Smooth muscle cell (in vitro differentiated cells): ENCODE measurements at regions not wholly inside any gene's neighbourhood (a gene's known extent, or its start where the extent isn't known, plus 50 kb on each side); places are given as distances from the start of the nearest gene placed in this dataset.

Experiments
- DNase-seq: peaks from one replicate; lab custom pipeline; 2025; ENCODE audit not compliant: unreplicated experiment; lab: John Stamatoyannopoulos, UW
- H2AFZ ChIP-seq: fragments of 200-600 bp; sonication (generic); 2 replicates; pipeline ENCODE4 v1.6.0; 2016; ENCODE audit warnings: antibody characterized with exemption, low read depth, mild to moderate bottlenecking
- H3F3A ChIP-seq: fragments of 200-600 bp; sonication (generic); 2 replicates; pipeline ENCODE4 v1.6.0; 2017; ENCODE audit warnings: antibody characterized with exemption, low read depth
- H3K27ac ChIP-seq: fragments of 200-600 bp; sonication (generic); 2 replicates; pipeline ENCODE4 v1.5.1; 2016; ENCODE audit warnings: low read depth, mild to moderate bottlenecking
- H3K27me3 ChIP-seq: fragments of 200-600 bp; sonication (generic); 2 replicates; pipeline ENCODE4 v1.6.1; 2016; ENCODE audit warnings: low read depth, mild to moderate bottlenecking
- H3K36me3 ChIP-seq: fragments of 200-600 bp; sonication (generic); 2 replicates; pipeline ENCODE4 v1.5.1; 2016; ENCODE audit warnings: low read depth
- H3K4me1 ChIP-seq: fragments of 200-600 bp; sonication (generic); 2 replicates; pipeline ENCODE4 v1.5.1; 2016; ENCODE audit warnings: low read depth
- H3K4me2 ChIP-seq: fragments of 200-600 bp; sonication (generic); 2 replicates; pipeline ENCODE4 v1.6.0; 2016; ENCODE audit warnings: mild to moderate bottlenecking
- H3K4me3 ChIP-seq: fragments of 200-600 bp; sonication (generic); 2 replicates; pipeline ENCODE4 v1.5.1; 2016; ENCODE audit warnings: mild to moderate bottlenecking
- H3K79me2 ChIP-seq: fragments of 200-600 bp; sonication (generic); 2 replicates; pipeline ENCODE4 v1.6.0; 2016; ENCODE audit warnings: low read depth, mild to moderate bottlenecking
- H3K9ac ChIP-seq: fragments of 200-600 bp; sonication (generic); 2 replicates; pipeline ENCODE4 v1.6.0; 2016; ENCODE audit warnings: low read depth
- H3K9me3 ChIP-seq: fragments of 200-600 bp; sonication (generic); replicated peaks from 2 replicates; pipeline ENCODE4 v1.5.1; 2016; ENCODE audit warnings: low read depth
- H4K20me1 ChIP-seq: fragments of 200-600 bp; sonication (generic); 2 replicates; pipeline ENCODE4 v1.6.0; 2016; ENCODE audit warnings: low read depth
- CTCF ChIP-seq: fragments of 200-600 bp; sonication (generic); IDR thresholded peaks from 2 replicates; pipeline ENCODE4 v1.5.1; 2017; ENCODE audit warnings: borderline replicate concordance, mild to moderate bottlenecking, antibody characterized with exemption; ENCODE audit not compliant: insufficient read depth, poor library complexity, severe bottlenecking
- WGBS: methylation state at CpG from one replicate; pipeline ENCODE4 v1.1.7; 2016; ENCODE audit warnings: low lambda C conversion rate; 5-methylcytosine and 5-hydroxymethylcytosine counted together

GRCh38 chr11:103699656-103700055 lies 336.8 kb upstream of the DDI1 start:
- Histone ChIP-seq H3K4me3 (no peak overlapping the region), H3K4me1 (peaks cover 7% of the 10 kb centered on the region), H3K36me3 (no peaks in the 10 kb centered on the region), H4K20me1 (no peaks in the 10 kb centered on the region), H3F3A (peaks cover 5% of the 10 kb centered on the region), H3K4me2 (no peak overlapping the region), H3K9ac (no peak overlapping the region), H2AFZ (no peak overlapping the region), H3K9me3 (no peaks in the 10 kb centered on the region), H3K27me3 (no peaks in the 10 kb centered on the region), H3K79me2 (no peaks in the 10 kb centered on the region), H3K27ac (no peak overlapping the region)
- DNase-seq, result no peak
- 100% methylated on average over 1 of the region's 1 CpG for WGBS
- no peak for TF ChIP-seq CTCF

GRCh38 chr11:103700622-103701021 lies 335.8 kb upstream of the DDI1 start:
- Histone ChIP-seq H3K4me3 (no peak overlapping the region), H4K20me1 (no peaks in the 10 kb centered on the region), H3K27me3 (no peaks in the 10 kb centered on the region), H3K4me2 (peak overlapping the region; percentile 54), H3K27ac (peak overlapping the region; percentile 68), H3F3A (peaks cover 5% of the 10 kb centered on the region), H3K36me3 (no peaks in the 10 kb centered on the region), H2AFZ (peak overlapping the region; percentile 67), H3K4me1 (peaks cover 7% of the 10 kb centered on the region), H3K9me3 (no peaks in the 10 kb centered on the region), H3K9ac (no peak overlapping the region), H3K79me2 (no peaks in the 10 kb centered on the region)
- TF ChIP-seq CTCF, result no peak
- no peak for DNase-seq
- WGBS, result 0% methylated on average over 1 of the region's 1 CpG

- Histone ChIP-seq H3K4me3 (no peak overlapping the region), H3K4me2 (no peak overlapping the region), H3K9ac (no peak overlapping the region), H3K36me3 (no peaks in the 10 kb centered on the region), H4K20me1 (no peaks in the 10 kb centered on the region), H3K4me1 (peaks cover 7% of the 10 kb centered on the region), H3K27me3 (no peaks in the 10 kb centered on the region), H3K27ac (no peak overlapping the region), H3K79me2 (no peaks in the 10 kb centered on the region), H3K9me3 (no peaks in the 10 kb centered on the region), H2AFZ (no peak overlapping the region), H3F3A (peaks cover 5% of the 10 kb centered on the region)
- WGBS, result 94% methylated on average over 2 of the region's 2 CpGs
- TF ChIP-seq CTCF, result no peak
- no peak for DNase-seq
These were observed 333.0 kb upstream of the DDI1 start for GRCh38 chr11:103703437-103703836.

GRCh38 chr11:103703954-103704353 lies 332.5 kb upstream of the DDI1 start:
- H3K9me3 ChIP-seq, result no peaks in the 10 kb centered on the region
- H3K36me3 ChIP-seq, result no peaks in the 10 kb centered on the region
- H3K9ac ChIP-seq, result no peak overlapping the region
- no peak overlapping the region for H3K4me3 ChIP-seq
- WGBS, result 83% methylated on average over 6 of the region's 6 CpGs
- no peaks in the 10 kb centered on the region for H3K79me2 ChIP-seq
- H2AFZ ChIP-seq, result no peak overlapping the region
- no peak overlapping the region for H3K27ac ChIP-seq
- H3F3A ChIP-seq, result peaks cover 5% of the 10 kb centered on the region
- DNase-seq, result no peak
- H3K27me3 ChIP-seq, result no peaks in the 10 kb centered on the region
- H3K4me1 ChIP-seq, result peaks cover 7% of the 10 kb centered on the region
- no peaks in the 10 kb centered on the region for H4K20me1 ChIP-seq
- H3K4me2 ChIP-seq, result no peak overlapping the region
- TF ChIP-seq CTCF, result no peak
